ENCODE measurements at regions not wholly inside any gene's neighbourhood (a gene's known extent, or its start where the extent isn't known, plus 50 kb on each side); places are given as distances from the start of the nearest gene placed in this dataset.
"Not testable (repeated sequence)": the region's sequence is repeated elsewhere in the genome, so short reads cannot be mapped to it uniquely, and the experiment has no call there.

DNA sequence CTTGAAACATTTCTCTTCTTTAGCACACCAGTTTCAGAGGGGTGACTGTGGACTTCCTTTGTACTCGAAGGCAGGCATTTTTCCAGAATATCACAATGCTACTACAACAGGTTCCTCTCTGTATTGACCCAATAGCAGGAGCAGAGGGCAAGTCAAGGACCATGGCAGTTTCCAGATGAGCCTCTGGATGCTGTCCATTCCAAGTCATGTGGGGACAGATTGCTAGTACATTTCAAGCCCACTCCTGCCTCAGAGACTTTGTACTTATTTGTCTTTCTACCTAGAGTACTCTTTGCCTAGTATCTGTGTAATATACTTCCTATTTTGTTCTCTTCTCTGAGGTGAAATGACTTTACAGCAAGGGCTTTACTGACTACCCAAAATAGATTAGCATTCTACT, 373.9 kb downstream of the PIK3C3 start:
- DNase-seq (ENCODE audit: low read depth in 2 of 2), result no peak

DNA sequence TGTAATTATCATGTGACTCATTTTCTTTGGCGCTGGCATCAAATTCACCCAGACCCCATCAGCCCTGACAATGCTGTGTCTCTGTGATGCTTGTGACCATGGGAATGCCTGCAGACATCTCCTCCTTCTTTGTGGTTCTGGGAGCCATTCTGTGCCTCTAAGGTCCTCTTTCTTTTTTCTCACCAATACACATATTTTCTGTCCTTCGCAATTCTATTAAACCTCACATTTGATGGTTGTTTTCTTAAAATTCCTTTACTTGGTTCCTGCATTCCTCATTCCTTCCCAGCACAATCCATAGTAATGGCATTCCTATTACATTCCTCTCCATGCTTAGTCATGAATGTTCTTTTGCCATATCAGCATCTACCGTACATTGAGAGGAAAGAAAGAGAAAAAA, 375.3 kb downstream of the PIK3C3 start:
- DNase-seq (ENCODE audit: low read depth in 2 of 2), result no peak

DNA sequence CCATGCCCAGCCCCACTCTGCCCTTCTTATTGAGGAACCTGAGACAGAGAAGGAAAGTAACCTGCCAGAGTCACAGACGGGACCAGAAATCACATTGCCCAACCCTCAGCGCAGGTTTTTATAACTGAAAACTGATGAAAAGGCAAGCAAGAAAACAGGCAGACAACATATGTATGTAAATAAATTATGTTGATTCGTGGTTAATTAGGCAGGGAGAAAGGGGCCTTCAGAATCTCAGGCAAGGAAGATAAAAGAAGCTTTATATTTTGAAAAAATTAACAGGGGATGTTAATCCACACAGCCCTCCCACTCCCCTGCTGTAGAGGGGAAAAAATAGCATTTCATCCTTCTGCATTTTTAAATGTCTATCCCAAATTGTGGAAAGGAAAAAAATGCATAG, 378.5 kb downstream of the PIK3C3 start:
- no peak for DNase-seq (ENCODE audit: low read depth in 2 of 2)

DNA sequence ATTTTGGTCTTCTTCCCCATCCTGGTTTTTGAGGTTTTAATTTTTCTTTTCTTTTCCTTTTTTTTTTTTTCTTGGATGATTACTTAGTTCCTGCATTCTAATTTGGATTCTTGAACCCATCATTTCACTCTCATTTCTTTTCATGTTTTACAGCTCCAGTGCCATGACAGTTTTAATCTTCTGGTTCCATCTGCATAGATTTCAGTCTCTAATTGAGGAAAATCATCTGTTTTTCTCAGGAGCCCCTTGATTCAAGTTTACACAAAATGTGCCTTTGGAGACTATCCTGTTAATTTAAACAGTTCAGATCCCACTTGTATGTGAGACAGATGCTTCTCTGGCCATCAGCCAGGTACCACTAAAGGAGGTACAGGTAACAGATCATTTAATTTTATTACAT, 379.9 kb downstream of the PIK3C3 start:
- DNase-seq (ENCODE audit: low read depth in 2 of 2), result no peak

DNA sequence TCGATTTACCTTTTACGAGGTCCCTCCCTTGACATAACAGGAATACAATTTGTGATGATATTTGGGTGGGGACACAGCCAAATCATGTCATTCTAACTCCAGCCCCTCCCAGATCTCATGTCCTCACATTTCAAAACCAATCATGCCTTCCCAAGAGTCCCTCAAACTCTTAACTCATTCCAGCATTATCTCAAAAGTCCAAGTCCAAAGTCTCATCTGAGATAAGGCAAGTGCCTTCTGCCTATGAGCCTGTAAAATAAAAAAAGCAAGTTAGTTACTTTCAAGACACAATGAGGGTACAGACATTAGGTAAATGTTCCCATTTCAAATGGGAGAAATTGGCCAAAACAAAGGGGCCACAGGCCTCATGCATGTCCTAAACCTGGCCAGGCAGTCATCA, 381.1 kb downstream of the PIK3C3 start:
- DNase-seq (ENCODE audit: low read depth in 2 of 2), result no peak

DNA sequence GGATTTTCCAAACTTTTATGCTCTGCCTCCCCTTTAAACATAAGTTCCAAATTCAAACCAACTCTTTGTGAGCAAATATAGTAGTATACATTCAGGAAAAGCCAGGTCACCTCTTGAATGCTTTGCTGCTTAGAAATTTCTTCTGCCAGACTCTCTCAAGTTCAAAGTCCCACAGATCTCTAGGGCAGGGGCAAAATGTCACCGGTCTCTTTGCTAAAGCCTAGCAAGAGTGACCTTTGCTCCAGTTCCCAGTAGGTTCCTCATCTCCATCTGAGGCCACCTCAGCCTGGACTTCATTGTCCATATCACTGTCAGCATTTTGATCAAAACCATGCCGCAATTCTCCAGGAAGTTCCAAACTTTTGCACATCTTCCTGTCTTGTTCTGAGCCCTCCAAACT, 382.3 kb downstream of the PIK3C3 start:
- not testable (repeated sequence) for DNase-seq (ENCODE audit: low read depth in 2 of 2)

DNA sequence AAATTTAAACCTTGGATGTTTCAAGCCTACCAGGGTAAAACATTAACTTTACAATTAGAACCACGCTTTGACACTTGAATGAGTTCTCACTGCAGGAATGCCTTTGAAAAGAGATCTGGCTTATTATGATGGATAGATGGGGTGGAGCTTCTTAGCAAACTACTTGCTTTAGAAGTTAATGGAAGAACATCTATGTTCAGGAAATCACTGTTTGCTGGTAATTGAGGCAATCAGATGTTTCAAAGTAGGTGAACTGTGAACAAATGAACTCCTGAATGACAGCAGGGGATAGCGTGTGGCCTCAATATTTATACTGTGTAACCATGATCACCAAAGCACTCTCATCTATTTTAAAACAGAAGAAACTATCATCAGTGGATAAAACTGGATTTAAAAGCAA, 383.6 kb downstream of the PIK3C3 start:
- DNase-seq (ENCODE audit: low read depth in 2 of 2), result no peak

DNA sequence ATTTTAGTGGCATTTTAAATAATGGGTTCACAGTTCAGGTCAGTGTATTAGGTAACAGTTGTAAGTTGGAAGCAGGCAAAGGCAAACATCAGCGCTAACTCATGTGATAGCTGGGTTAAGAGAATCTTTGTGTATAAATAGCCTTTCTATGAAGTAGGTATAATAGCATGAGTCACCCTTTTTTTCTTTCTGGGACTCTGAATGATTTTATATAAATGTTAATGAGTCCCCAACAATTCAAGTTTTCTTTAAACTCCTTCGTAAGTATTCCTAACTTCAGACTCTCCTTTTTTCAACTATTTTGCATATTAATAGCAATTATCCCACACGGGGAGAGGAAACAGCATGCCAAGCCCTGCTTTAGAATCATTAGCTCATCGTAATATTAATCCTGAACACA, 384.3 kb downstream of the PIK3C3 start:
- DNase-seq (ENCODE audit: low read depth in 2 of 2), result no peak

DNA sequence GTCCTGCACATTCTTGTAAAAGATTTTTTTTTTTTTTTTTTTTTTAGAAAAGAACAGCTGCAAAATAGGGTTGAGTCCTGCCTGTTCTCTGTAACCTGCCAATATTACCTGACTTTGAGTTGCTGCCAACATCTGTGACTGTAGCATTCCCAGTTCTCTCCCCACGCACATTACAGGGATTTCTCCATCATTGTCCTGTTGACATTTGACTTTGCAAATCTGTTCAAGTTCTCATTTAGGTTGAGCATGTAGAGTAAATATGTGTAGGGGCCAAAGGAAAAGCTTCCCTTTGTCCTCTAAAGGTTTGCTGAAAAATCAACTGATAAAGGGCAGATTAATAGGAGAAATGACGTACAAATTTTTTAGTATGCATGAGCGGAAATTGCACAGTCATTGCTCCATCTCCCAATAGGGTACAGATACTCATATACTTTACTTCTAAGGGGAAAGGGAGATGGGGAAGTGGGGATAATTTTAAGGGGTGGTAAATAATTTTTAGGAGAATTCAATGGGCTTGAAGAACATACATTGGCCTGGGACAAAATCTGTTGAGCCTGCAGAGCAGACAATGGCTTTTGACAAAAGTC, 385.5 kb downstream of the PIK3C3 start:
- no peak for DNase-seq (ENCODE audit: low read depth in 2 of 2)

DNA sequence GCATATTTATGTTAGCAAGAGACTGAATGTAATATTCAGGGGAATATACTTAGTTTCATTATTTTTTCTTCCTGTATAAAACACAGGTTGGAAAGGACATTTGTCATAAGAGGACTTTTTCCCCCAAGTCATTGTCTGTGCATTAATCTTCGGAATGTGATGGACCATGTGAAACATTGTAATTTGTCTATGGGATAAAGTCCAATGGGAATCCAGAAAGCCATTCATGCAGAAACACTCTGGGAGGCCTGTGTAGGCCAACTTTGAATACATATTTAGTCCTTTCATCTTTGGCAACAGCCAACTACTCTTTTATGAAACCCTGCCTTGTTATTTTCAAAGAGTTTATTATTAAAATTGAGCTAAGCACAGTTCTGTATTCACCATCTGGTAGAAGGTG, 386.4 kb downstream of the PIK3C3 start:
- no peak for DNase-seq (ENCODE audit: low read depth in 2 of 2)

DNA sequence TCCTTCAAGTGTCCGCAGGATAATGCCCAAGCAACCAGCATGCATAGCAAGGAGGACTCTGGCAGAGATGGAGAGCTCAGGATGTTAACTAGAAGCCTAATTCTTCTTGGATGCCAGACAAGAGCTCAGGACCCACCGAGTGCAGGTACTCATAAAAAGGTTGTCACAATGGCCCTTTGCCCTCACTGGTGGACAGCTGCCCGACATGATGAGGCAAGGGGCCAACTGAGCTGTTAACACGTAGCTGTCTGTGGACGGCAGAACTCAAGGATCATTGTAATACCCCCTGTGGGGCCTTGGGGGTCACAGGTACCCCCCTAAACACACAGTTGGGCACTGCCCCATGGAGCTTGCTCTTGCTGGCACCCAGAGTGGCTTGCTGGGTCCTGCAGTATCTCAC, 393.7 kb downstream of the PIK3C3 start:
- no peak for DNase-seq (ENCODE audit: low read depth in 2 of 2)

DNA sequence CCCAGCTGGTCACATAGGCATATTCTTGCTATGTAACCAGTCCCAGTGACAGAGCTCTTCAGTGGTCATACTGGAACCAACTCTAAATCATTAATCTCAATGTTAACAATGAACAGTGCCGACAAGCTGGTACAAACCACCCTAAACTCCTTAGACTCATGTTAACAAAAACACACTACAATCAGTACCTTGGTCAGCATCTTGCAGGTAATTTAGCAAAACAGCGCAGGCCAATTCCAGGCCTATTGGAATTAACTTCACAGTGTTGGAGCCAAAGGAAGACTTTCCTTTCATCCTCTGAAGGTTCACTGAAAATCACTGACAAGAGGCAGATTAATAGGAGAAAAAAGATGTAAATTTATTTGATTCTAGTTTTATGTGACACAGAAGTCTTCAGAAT, 396.4 kb downstream of the PIK3C3 start:
- DNase-seq (ENCODE audit: low read depth in 2 of 2), result no peak

DNA sequence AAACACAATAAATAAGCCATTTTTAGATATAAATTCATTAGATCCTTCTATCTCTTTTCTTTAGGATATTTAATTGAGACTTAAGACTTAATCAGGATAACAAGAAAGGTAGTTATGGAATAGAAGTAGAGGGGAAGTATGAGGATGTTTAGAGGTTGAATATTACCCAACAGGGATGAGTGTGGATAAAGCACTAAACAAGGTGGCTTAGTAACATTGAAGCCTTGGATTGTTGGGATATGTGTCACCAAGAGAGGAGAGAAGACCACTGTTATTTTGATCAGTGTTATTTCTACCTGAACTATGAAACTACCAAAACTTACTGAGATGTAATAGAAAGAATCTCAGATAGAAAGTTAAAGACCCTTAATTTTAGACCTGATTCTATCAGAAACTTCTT, 405.7 kb downstream of the PIK3C3 start:
- no peak for DNase-seq (ENCODE audit: low read depth in 2 of 2)

DNA sequence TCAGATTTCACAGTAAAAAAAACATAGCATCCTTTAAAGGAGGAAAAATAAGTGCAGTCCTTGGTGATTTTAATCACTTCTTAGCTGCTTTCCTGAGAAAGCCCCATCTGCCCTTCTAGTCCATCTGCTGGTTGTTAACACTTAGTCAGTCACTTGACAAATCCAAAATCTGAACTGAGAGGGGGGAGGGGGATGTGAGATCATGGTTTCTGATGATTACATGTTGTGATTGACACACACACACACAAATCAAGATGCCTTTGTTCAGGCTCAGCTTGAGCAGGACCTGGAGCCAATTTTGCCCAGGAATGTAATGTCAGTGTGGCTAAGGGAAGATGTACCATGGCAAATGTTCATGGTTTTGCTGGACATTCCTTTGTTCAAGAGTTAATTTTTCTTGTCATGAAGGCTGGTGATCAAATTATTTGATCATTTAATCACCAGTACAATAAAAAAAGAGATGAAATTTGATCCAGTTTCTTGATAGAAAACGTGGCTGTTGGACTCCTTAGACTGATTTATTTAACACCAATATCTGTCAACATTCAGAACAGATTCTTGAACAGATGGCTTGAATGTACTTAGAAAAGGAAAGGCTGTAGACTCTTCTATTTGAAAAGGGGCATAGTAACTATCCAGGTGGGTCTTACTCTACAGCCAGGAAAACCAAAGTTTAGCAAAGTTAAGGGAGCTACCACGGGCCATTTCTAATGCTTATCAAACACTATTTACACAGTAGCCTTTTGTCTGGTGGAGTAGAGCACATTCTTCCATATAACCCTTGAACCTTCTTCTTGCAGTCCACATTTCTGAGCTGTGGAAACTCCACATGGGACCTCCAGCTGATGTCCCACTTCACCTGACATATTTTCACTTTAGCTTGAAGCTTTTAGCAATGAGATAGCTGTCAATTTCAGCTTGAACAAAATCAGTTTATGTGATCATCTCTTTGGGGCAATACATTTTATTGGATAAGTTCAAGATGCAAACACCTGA, 408.7 kb downstream of the PIK3C3 start:
- DNase-seq (ENCODE audit: low read depth in 2 of 2), result no peak

DNA sequence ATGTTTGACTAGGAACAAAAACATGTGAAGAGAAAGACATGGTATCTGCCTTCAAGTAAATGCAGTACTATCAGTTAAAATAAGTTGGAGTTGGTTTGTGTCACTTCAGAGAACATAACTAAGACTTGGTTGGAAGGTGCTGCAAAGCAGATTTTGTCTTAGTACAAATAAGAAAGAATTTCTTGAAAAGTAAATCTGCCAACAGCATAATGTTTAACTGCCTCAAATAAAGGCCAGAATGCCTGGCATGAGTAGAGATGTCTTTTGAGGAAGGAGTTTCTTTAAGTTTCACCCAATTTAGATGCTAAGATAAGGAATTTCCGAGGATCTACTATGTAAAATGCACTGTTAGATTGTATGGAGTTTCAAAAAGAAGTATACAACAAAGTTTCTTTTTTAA, 409.7 kb downstream of the PIK3C3 start:
- DNase-seq (ENCODE audit: low read depth in 2 of 2), result no peak

DNA sequence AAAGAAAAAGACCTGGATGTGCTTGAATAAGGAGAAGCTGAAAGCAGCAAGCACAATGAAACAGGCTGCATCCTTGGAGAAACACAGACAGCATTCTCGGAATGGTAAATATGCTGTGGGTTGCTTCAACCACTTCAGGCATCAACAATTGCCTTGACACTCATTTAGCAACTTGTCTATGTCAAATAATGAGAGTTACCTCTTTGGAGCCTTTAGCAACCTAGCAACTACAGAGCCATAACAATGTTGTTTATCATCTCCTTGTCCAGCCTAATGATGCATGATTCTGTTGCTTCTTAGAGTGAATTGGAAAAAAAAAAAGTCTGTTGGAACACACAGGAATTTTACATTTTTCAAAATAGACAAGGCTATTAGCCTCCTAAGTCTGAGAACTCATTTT, 410.6 kb downstream of the PIK3C3 start:
- no peak for DNase-seq (ENCODE audit: low read depth in 2 of 2)

DNA sequence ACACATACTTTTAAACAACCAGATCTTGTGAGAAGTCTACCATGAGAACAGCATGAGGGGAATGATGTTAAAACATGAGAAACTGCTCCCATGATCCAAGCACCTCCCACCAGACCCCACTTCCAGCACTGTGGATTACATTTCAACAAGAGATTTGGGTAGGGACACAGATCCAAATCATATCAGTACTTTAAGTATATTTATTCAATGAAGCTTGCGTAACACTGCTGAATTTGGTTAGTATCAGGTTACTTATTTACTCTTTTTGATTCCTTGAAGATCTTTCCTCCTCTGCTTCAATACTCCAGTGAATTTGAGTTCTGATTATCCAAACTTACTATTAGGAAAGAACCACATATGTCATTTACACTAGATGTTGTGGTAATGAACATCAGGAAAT, 418.6 kb downstream of the PIK3C3 start:
- DNase-seq (ENCODE audit: low read depth in 2 of 2), result no peak

DNA sequence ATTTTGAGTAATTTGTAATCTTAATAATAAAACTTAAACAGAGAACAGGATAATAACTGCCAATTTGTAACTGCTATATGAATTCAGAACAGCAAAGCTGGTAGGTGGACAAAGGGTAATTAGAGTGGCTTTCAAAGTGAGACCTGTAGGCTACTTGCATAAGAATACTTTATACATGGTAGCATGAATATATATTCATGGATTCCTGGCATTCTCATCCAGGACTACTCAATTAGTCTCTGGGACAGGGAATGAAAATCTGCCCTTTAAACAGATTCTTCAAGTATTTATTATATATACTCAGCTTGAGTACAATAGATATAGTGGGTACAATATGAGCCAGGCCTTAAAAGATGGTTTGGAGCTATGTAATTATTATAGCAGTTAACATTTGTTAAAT, 419.9 kb downstream of the PIK3C3 start:
- DNase-seq (ENCODE audit: low read depth in 2 of 2), result no peak

DNA sequence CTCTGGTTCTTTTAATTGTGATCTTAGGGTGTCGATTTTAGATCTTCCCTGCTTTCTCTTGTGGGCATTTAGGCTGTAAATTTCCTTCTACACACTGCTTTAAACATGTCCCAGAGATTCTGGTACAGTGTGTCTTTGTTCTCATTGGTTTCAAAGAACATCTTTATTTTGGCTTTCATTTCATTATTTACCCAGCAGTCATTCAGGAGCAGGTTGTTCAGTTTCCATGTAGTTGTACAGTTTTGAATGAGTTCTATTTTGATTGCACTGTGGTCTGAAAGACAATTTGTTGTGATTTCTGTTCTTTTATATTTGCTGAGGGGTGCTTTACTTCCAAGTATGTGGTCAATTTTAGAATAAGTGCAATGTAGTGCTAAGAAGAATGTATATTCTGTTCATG, 423.8 kb downstream of the PIK3C3 start:
- DNase-seq (ENCODE audit: low read depth in 2 of 2), result not testable (repeated sequence)

DNA sequence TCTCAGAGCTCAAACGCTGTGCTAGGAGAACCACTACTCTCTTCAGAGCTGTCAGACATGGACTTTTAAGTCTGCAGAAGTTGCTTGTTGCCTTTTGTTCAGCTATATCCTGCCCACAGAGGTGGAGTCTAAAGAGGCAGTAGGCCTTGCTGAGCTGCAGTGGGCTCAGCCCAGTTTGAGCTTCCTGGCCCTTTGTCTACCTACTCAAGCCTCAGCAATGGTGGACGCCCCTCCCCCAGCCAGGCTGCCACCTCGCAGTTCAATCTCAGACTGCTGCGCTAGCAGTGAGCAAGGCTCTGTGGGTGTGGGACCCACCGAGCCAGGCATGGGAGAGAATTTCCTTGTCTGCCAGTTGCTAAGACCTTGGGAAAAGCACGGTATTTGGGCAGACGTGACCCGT, 426.2 kb downstream of the PIK3C3 start:
- not testable (repeated sequence) for DNase-seq (ENCODE audit: low read depth in 2 of 2)

DNA sequence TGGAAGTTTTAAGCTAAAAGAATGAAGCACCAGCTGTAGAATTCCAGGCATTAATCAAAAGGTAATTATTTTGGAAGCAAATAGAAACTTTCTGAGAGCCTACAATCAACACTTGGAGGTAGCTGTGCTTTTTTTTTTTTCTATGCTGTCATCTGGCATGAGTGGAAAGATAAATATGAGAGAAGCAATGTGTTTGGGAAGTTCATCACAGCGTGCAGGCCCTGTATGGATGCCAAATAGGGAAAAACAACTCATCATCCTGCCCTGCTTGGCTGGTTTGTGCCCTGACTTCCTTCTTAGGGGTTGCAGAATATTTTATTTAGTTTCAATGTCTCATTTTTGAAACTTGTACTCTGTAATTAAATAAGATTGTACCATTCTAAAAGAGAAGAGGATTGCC, 437.4 kb downstream of the PIK3C3 start:
- no peak for DNase-seq (ENCODE audit: low read depth in 2 of 2)

DNA sequence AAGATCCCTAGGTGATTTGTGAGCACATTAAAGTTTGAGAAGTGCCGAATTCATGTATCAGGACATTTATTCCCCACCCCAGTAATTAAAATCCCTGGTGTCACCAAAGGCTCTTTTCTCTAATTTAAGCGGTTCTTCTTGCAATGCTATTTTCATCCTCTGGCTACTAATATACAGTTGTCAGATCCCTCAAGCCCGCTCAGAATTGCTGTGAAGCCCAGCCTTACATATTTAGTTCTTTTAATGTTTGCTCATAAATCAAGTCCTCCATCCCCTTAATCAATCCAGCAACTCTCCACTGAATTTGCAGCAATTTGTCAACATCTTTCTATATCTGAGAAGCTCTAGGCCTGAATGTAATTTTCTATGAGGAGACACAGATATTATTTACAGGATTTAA, 437.9 kb downstream of the PIK3C3 start:
- DNase-seq (ENCODE audit: low read depth in 2 of 2), result no peak

DNA sequence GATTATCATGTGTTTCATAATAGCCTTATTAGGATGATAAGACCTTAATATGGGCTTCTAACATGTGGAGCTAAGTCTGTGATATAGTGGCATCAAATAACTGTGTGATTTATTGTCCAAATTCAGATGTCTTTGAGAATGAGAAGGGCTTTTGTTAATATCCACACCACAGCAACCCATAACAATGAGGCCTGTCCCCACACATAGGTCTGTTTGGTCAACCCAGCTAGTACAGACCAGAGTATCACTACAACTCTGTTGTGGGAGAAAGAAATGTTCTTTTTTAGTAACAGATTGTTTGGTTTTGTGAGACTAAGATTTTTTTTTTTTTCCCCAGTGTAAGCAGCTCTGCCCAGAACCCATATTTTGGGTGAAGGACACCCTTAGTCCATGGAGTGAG, 439.2 kb downstream of the PIK3C3 start:
- no peak for DNase-seq (ENCODE audit: low read depth in 2 of 2)

Measured in stimulated activated CD4-positive, alpha-beta T cell treated with anti-CD3 and anti-CD28 coated beads, Interleukin-4, amount 100 ng/mL, for 48 hours (primary cell).